ENCODE measurements at regions not wholly inside any gene's neighbourhood (a gene's known extent, or its start where the extent isn't known, plus 50 kb on each side); places are given as distances from the start of the nearest gene placed in this dataset.

GRCh38 chr10:81600185-81600584, 274.8 kb upstream of the NRG3 start:
- no peak for TF ChIP-seq POLR2AphosphoS5 (IDR thresholded peaks at IDR 0.05)
- TF ChIP-seq, protein P1, sequence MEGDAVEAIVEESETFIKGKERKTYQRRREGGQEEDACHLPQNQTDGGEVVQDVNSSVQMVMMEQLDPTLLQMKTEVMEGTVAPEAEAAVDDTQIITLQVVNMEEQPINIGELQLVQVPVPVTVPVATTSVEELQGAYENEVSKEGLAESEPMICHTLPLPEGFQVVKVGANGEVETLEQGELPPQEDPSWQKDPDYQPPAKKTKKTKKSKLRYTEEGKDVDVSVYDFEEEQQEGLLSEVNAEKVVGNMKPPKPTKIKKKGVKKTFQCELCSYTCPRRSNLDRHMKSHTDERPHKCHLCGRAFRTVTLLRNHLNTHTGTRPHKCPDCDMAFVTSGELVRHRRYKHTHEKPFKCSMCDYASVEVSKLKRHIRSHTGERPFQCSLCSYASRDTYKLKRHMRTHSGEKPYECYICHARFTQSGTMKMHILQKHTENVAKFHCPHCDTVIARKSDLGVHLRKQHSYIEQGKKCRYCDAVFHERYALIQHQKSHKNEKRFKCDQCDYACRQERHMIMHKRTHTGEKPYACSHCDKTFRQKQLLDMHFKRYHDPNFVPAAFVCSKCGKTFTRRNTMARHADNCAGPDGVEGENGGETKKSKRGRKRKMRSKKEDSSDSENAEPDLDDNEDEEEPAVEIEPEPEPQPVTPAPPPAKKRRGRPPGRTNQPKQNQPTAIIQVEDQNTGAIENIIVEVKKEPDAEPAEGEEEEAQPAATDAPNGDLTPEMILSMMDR (IDR thresholded peaks at IDR 0.05): no peak
- TF ChIP-seq EP300 (IDR thresholded peaks at IDR 0.05): no peak
- no peak for TF ChIP-seq POLR2A (IDR thresholded peaks at IDR 0.05)
